ENCODE measurements at regions not wholly inside any gene's neighbourhood (a gene's known extent, or its start where the extent isn't known, plus 50 kb on each side); places are given as distances from the start of the nearest gene placed in this dataset.

DNA sequence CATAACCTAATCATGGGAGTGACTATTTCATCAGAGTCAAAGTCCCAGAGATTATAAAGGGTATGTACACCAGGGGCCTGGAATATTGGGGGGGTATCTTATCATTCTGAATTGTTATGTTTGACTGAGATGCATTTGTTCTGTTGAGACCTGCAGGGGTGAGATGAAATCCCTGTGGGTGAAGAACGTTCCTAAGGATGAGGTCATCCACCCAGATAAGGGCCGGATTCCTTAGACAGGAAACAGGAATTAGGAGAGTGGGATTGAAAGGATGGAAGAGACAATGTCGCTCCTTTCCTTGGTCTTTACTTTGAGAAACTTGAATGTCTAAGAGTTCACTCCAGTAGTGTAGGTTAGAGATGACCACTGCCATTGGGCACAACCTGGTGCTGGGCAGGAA is 54.7 kb downstream of the GAS1 start:
- TF ChIP-seq POLR2A (IDR thresholded peaks at IDR 0.05; ENCODE audit: low read length), result no peak
- no peak for TF ChIP-seq GATA1 (IDR thresholded peaks at IDR 0.05; ENCODE audit: low read depth, low read length)

Data from erythroblast (primary cell).